Tibial nerve (tissue), 4 donors: ENCODE measurements at regions not wholly inside any gene's neighbourhood (a gene's known extent, or its start where the extent isn't known, plus 50 kb on each side); places are given as distances from the start of the nearest gene placed in this dataset.

Experiments used
- CTCF ChIP-seq, 5 experiments: fragments of 200-600 bp in 3 of 5; fragments of 450-650 bp in 2 of 5; sonication (generic) in 3 of 5; IDR thresholded peaks; one replicate each; pipeline ENCODE4 v1.5.1; 2016 to 2019; ENCODE audit warnings: antibody characterized with exemption in 5 of 5, mild to moderate bottlenecking in 3 of 5, moderate library complexity in 2 of 5
- EP300 ChIP-seq, 2 donors: sonication (generic); formaldehyde crosslinking; IDR thresholded peaks; one replicate each; pipeline ENCODE4 v1.6.1; 2017; ENCODE audit warnings: antibody characterized with exemption in 2 of 2, mild to moderate bottlenecking in 1 of 2

GRCh38 chr12:86914721-86915120, 658.5 kb upstream of the MGAT4C start:
- TF ChIP-seq EP300 (IDR thresholded peaks at IDR 0.05) (no peak), CTCF (IDR thresholded peaks at IDR 0.05) (peak in 4 of 5 experiments; percentile 8 to 20 (median 14))
